Neural progenitor cell (in vitro differentiated cells): ENCODE measurements at regions not wholly inside any gene's neighbourhood (a gene's known extent, or its start where the extent isn't known, plus 50 kb on each side); places are given as distances from the start of the nearest gene placed in this dataset.

Experiments used
- EZH2 ChIP-seq: fragments of 200-600 bp; sonication (generic); IDR thresholded peaks from 2 replicates; pipeline ENCODE4 v1.6.1; 2017; ENCODE audit warnings: antibody characterized with exemption, mild to moderate bottlenecking, moderate library complexity
- TF ChIP-seq, protein P1 (sequence below): fragments of 200-600 bp; sonication (generic); IDR thresholded peaks from 2 replicates; pipeline ENCODE4 v1.5.1; 2017; ENCODE audit warnings: antibody characterized with exemption, mild to moderate bottlenecking

DNA sequence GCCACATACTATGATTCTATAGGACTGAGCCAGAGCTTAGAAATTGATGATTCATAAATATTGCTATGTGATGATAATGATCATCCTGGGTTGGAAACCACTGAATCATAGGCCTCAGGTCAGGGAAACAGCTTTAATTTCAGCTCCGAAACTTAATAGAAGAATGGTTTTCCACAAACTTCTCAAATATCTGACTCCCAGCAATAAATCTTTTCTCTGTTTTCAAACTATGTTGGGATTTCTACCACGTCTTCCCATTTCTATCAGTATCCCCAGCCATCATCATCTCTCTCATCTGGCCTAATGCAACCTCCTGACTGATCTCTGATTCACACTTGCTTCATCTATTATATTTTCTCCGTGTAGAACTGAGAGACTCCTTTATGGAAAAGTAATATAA, 521.8 kb upstream of the AGA start:
- TF ChIP-seq, protein P1, sequence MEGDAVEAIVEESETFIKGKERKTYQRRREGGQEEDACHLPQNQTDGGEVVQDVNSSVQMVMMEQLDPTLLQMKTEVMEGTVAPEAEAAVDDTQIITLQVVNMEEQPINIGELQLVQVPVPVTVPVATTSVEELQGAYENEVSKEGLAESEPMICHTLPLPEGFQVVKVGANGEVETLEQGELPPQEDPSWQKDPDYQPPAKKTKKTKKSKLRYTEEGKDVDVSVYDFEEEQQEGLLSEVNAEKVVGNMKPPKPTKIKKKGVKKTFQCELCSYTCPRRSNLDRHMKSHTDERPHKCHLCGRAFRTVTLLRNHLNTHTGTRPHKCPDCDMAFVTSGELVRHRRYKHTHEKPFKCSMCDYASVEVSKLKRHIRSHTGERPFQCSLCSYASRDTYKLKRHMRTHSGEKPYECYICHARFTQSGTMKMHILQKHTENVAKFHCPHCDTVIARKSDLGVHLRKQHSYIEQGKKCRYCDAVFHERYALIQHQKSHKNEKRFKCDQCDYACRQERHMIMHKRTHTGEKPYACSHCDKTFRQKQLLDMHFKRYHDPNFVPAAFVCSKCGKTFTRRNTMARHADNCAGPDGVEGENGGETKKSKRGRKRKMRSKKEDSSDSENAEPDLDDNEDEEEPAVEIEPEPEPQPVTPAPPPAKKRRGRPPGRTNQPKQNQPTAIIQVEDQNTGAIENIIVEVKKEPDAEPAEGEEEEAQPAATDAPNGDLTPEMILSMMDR = no peak
- TF ChIP-seq EZH2 = no peak
